ENCODE measurements at regions not wholly inside any gene's neighbourhood (a gene's known extent, or its start where the extent isn't known, plus 50 kb on each side); places are given as distances from the start of the nearest gene placed in this dataset.

GRCh38 chr5:157934600-157934999, 75.7 kb upstream of the CLINT1 start:
- intact Hi-C loops (cut with DNase I; ENCODE audit: low total_unique reads) (no loop called here), in situ Hi-C loops (cut with MboI; ENCODE audit: low sequenced_read_pairs in 4 of 4) (no loop called here)

DNA sequence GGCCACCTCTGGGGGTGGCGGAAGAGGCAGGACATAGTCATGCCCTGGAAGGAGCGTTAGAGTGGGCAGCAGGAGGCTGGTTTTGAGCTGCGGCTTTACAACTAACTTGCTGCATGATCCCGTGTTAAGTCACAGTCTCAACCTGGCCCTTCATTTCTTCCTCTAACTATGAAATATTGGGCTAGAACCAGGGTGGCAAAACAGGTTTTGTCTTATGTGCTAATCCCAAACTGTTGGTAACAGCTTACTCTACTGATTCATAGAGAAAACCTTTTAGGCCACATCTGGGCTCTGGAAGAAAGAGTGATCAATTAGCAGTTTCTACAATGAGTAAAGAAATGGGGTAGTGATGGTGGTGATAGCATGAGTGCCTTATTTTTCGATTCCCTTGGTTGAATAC, 74.1 kb upstream of the CLINT1 start:
- Histone ChIP-seq H3K9me3 (no peaks in the 10 kb centered on the region), H3K27me3 (no peaks in the 10 kb centered on the region), H3K27ac (no peak overlapping the region), H3K4me3 (no peak overlapping the region), H3K4me1 (no peaks in the 10 kb centered on the region), H3K36me3 (no peaks in the 10 kb centered on the region)
- intact Hi-C loops (cut with DNase I; ENCODE audit: low total_unique reads), result no loop called here
- TF ChIP-seq POLR2A (IDR thresholded peaks at IDR 0.05) (no peak), CTCF (IDR thresholded peaks at IDR 0.05 in 4 of 5, conservative IDR thresholded peaks at IDR 0.05 in 1 of 5) (no peak)
- DNase-seq (no peak), ATAC-seq (no peak)
- in situ Hi-C loops (cut with MboI; ENCODE audit: low sequenced_read_pairs in 4 of 4), result no loop called here

More at GRCh38 chr5:157934600-157934999, 75.7 kb upstream of the CLINT1 start:
- Histone ChIP-seq H3K36me3 (no peaks in the 10 kb centered on the region), H3K9me3 (no peaks in the 10 kb centered on the region), H3K27ac (no peak overlapping the region), H3K4me3 (no peak overlapping the region), H3K27me3 (no peaks in the 10 kb centered on the region), H3K4me1 (no peaks in the 10 kb centered on the region)
- ATAC-seq, result no peak
- TF ChIP-seq POLR2A (IDR thresholded peaks at IDR 0.05), result no peak
- TF ChIP-seq CTCF (IDR thresholded peaks at IDR 0.05 in 4 of 5, conservative IDR thresholded peaks at IDR 0.05 in 1 of 5), result no peak
- no peak for DNase-seq

DNA sequence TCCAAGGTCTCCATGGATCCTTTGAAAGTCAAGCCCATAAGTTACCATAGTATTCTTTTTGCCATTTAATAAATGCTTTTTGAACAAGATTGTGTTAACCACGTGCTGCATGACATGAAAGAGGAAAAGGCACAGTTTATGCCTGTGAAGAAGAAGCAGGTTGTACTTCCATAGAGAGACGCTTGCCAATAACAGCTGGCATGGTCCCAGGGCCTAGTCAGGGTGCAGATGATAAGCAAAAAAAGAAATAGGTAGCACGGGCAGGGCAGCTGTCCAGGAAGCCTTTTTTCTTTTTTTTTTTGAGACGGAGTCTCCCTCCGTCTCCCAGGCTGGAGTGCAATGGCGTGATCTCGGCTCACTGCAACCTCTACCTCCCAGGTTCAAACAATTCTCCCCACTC, 71.8 kb upstream of the CLINT1 start:
- no peak overlapping the region for H3K4me3 ChIP-seq
- in situ Hi-C loops (cut with MboI; ENCODE audit: low sequenced_read_pairs in 4 of 4), result no loop called here
- H3K4me1 ChIP-seq, result peaks cover 0 to 5% of the 10 kb centered on the region in 2 donors
- no peaks in the 10 kb centered on the region for H3K27me3 ChIP-seq
- H3K36me3 ChIP-seq, result no peaks in the 10 kb centered on the region
- intact Hi-C loops (cut with DNase I; ENCODE audit: low total_unique reads), result no loop called here
- no peak overlapping the region for H3K27ac ChIP-seq
- no peak for TF ChIP-seq CTCF (IDR thresholded peaks at IDR 0.05 in 4 of 5, conservative IDR thresholded peaks at IDR 0.05 in 1 of 5)
- TF ChIP-seq POLR2A (IDR thresholded peaks at IDR 0.05), result no peak
- DNase-seq, result no peak
- no peaks in the 10 kb centered on the region for H3K9me3 ChIP-seq
- no peak for ATAC-seq

DNA sequence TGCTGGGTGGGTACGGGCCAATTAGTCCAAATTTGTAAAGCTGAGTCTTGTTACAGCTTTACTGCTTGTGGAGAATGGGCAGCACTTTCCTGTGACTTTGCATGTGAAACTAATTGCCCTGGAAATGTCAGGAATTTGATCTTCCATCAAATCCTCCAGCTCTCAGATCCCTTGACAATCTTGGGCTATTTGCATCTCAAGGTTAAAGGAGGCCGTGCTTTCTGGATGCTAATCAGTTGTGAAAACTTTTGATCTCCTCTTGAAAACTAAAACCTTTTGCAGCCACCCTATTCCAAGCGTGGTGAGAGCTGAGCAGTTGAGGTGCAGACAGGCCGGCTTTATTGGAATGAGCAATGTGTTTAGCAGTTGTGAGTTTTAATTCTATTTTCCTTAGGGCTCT, 68.0 kb upstream of the CLINT1 start:
- no peak for DNase-seq
- intact Hi-C loops (cut with DNase I; ENCODE audit: low total_unique reads), result no loop called here
- Histone ChIP-seq H3K4me3 (no peak overlapping the region), H3K27me3 (no peaks in the 10 kb centered on the region), H3K4me1 (peaks cover 0 to 5% of the 10 kb centered on the region in 2 donors), H3K27ac (no peak overlapping the region), H3K36me3 (no peaks in the 10 kb centered on the region), H3K9me3 (no peaks in the 10 kb centered on the region)
- ATAC-seq, result no peak
- in situ Hi-C loops (cut with MboI; ENCODE audit: low sequenced_read_pairs in 4 of 4), result no loop called here
- no peak for TF ChIP-seq CTCF (IDR thresholded peaks at IDR 0.05 in 4 of 5, conservative IDR thresholded peaks at IDR 0.05 in 1 of 5)
- no peak for TF ChIP-seq POLR2A (IDR thresholded peaks at IDR 0.05)

Data from gastrocnemius medialis (tissue), 4 donors.